ENCODE measurements at regions not wholly inside any gene's neighbourhood (a gene's known extent, or its start where the extent isn't known, plus 50 kb on each side); places are given as distances from the start of the nearest gene placed in this dataset.

GRCh38 chr13:83955011-83955410 lies 72.7 kb upstream of the SLITRK1 start:
- TF ChIP-seq CTCF (IDR thresholded peaks at IDR 0.05; ENCODE audit: low read depth, low read length, poor library complexity, severe bottlenecking) (no peak), EZH2phosphoT487 (IDR thresholded peaks at IDR 0.05; ENCODE audit: borderline replicate concordance, low read length) (no peak)

All from DOHH2 (cell line).